Lung (tissue), 11 donors: ENCODE measurements at regions not wholly inside any gene's neighbourhood (a gene's known extent, or its start where the extent isn't known, plus 50 kb on each side); places are given as distances from the start of the nearest gene placed in this dataset.

Source experiments
- ATAC-seq: fragments of 200-7000 bp; cut with Tn5 transposase; one replicate; pipeline ENCODE4 v1.9.1; 2020; ENCODE audit warnings: moderate number of reproducible peaks; ENCODE audit not compliant: insufficient read depth, low FRiP score
- DNase-seq, 3 donors: peaks; one replicate each; pipeline ENCODE4 v3.0.0-alpha.2; 2013 to 2017
- H3K27ac ChIP-seq, 2 donors: one replicate each; pipeline ENCODE4 v1.5.1; 2013; ENCODE audit warnings: mild to moderate bottlenecking in 2 of 2, moderate library complexity in 2 of 2, control low read depth in 1 of 2, inconsistent platforms in 1 of 2, low read depth in 1 of 2, low read length in 1 of 2
- H3K27me3 ChIP-seq, 3 donors: one replicate each; pipeline ENCODE4 v1.5.1; 2013; ENCODE audit warnings: low read length in 2 of 3; ENCODE audit not compliant: control insufficient read depth in 3 of 3, insufficient read depth in 3 of 3
- H3K36me3 ChIP-seq, 4 donors: one replicate each; pipeline ENCODE4 v1.5.1; 2013; ENCODE audit warnings: low read length in 4 of 4, mild to moderate bottlenecking in 1 of 4, moderate library complexity in 1 of 4; ENCODE audit not compliant: control insufficient read depth in 4 of 4, insufficient read depth in 4 of 4
- H3K4me1 ChIP-seq, 5 donors: one replicate each; pipeline ENCODE4 v1.5.1; 2013; ENCODE audit warnings: low read length in 5 of 5, mild to moderate bottlenecking in 2 of 5, moderate library complexity in 1 of 5; ENCODE audit not compliant: control insufficient read depth in 5 of 5, insufficient read depth in 5 of 5
- H3K4me3 ChIP-seq: one replicate; pipeline ENCODE4 v1.5.1; 2013; ENCODE audit warnings: mild to moderate bottlenecking, control low read depth, moderate library complexity
- H3K9ac ChIP-seq, 2 donors: one replicate each; pipeline ENCODE4 v1.5.1; 2013; ENCODE audit warnings: low read length in 2 of 2, control low read depth in 1 of 2; ENCODE audit not compliant: insufficient read depth in 1 of 2
- H3K9me3 ChIP-seq, 4 donors: one replicate each; pipeline ENCODE4 v1.5.1; 2013; ENCODE audit warnings: low read length in 3 of 4, mild to moderate bottlenecking in 1 of 4, moderate library complexity in 1 of 4; ENCODE audit not compliant: control insufficient read depth in 4 of 4, insufficient read depth in 3 of 4
- WGBS, 2 donors: extraction: QIAGEN DNeasy Blood & Tissue Kit; methylation state at CpG; one replicate each; pipeline ENCODE4 v1.1.7; 2013; 5-methylcytosine and 5-hydroxymethylcytosine counted together
- TF ChIP-seq, protein P1 (sequence below): IDR thresholded peaks from 2 replicates; pipeline ENCODE4 v1.5.1; 2012; ENCODE audit warnings: mild to moderate bottlenecking; ENCODE audit errors: control extremely low read depth, extremely low read depth
- donor health status: control.
- donor health status: control.
- donor health status: Bipolar disorder and iron deficiency.
- donor health status: healthy.
- donor health status: DM: yes; HTN: yes; CAD: no.

- no peaks in the 10 kb centered on the region for H3K36me3 ChIP-seq
- peaks cover 0 to 3% (median 0%) of the 10 kb centered on the region in 4 donors for H3K9me3 ChIP-seq
- no peak overlapping the region for H3K27ac ChIP-seq
- no peaks in the 10 kb centered on the region for H3K27me3 ChIP-seq
- WGBS, 2 donors: 71 to 79% methylated on average over 3 of the region's 3 CpGs
- H3K4me1 ChIP-seq: no peaks in the 10 kb centered on the region
- DNase-seq (no peak), ATAC-seq (no peak)
- no peak overlapping the region for H3K4me3 ChIP-seq
- TF ChIP-seq, protein P1, sequence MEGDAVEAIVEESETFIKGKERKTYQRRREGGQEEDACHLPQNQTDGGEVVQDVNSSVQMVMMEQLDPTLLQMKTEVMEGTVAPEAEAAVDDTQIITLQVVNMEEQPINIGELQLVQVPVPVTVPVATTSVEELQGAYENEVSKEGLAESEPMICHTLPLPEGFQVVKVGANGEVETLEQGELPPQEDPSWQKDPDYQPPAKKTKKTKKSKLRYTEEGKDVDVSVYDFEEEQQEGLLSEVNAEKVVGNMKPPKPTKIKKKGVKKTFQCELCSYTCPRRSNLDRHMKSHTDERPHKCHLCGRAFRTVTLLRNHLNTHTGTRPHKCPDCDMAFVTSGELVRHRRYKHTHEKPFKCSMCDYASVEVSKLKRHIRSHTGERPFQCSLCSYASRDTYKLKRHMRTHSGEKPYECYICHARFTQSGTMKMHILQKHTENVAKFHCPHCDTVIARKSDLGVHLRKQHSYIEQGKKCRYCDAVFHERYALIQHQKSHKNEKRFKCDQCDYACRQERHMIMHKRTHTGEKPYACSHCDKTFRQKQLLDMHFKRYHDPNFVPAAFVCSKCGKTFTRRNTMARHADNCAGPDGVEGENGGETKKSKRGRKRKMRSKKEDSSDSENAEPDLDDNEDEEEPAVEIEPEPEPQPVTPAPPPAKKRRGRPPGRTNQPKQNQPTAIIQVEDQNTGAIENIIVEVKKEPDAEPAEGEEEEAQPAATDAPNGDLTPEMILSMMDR: no peak
- H3K9ac ChIP-seq: no peak overlapping the region
Observed at GRCh38 chr4:117770269-117771102, 263.8 kb upstream of the NDST3 start.

GRCh38 chr4:117771647-117772337, 262.5 kb upstream of the NDST3 start:
- TF ChIP-seq, protein P1: no peak
- Histone ChIP-seq H3K4me3 (no peak overlapping the region), H3K4me1 (no peaks in the 10 kb centered on the region), H3K27me3 (no peaks in the 10 kb centered on the region), H3K36me3 (no peaks in the 10 kb centered on the region), H3K27ac (no peak overlapping the region), H3K9ac (no peak overlapping the region), H3K9me3 (peaks cover 0 to 4% (median 0%) of the 10 kb centered on the region in 4 donors)
- 70 to 77% methylated on average over 6 of the region's 6 CpGs for WGBS, 2 donors
- DNase-seq: no peak
- no peak for ATAC-seq

DNA sequence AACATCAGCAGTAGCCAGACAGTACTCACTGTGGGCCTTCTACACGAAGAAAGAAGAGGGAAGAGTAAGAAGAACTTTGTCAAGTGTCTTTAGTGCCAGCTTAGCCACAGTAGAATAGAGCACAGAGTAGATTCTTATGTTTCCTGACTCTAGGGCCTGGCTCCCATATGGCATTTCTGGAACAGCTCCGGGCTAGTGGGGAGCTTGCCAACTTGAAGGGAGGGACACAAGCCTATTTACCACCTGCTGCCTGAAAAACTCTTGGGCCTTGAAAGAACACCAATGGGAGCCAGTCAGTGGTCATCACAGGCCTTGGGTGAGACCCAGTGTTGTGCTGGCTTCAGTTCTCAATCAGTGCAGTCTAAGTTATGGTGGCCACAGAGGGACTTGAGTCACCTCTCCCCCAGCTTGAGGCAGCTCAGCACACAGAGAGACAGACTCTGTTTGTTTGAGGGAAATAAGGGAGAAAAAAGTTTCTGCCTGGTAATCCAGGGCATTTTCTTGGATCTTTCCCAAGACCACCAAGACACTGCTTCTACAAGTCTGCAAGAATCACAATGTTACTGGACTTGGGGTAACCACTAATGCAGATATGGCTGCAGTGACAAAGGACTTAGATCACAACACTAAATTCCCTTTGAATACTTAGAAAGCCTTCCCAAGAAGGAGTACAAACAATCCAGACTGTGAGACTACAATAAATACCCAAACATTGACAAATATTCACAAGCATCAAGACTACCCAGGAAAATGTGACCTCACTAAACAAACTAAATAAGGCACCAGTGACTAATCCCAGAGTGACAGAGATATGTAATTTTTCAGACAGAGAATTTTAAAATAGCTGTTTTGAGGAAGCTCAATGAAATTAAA, 261.0 kb upstream of the NDST3 start:
- DNase-seq (no peak), ATAC-seq (no peak)
- no peak overlapping the region for H3K27ac ChIP-seq
- H3K4me1 ChIP-seq: no peaks in the 10 kb centered on the region
- H3K27me3 ChIP-seq: no peaks in the 10 kb centered on the region
- H3K4me3 ChIP-seq: no peak overlapping the region
- TF ChIP-seq, protein P1: no peak
- 69 to 93% methylated on average over 2 of the region's 2 CpGs for WGBS, 2 donors
- no peak overlapping the region for H3K9ac ChIP-seq
- H3K36me3 ChIP-seq: no peaks in the 10 kb centered on the region
- H3K9me3 ChIP-seq: peaks cover 0 to 4% (median 0%) of the 10 kb centered on the region in 4 donors
